PC-3 (cell line): ENCODE measurements at regions not wholly inside any gene's neighbourhood (a gene's known extent, or its start where the extent isn't known, plus 50 kb on each side); places are given as distances from the start of the nearest gene placed in this dataset.

Source experiments
- EZH2 ChIP-seq: fragments of 300-600 bp; sonication (generic); IDR thresholded peaks from one replicate; pipeline ENCODE4 v1.6.1; 2017; ENCODE audit warnings: antibody characterized with exemption, mild to moderate bottlenecking, low read length; ENCODE audit not compliant: unreplicated experiment
- EZH2phosphoT487 ChIP-seq: fragments of 300-600 bp; sonication (generic); IDR thresholded peaks from 2 replicates; pipeline ENCODE4 v1.6.1; 2018; ENCODE audit warnings: mild to moderate bottlenecking, antibody characterized with exemption, low read length, borderline replicate concordance
- TF ChIP-seq, protein P1 (sequence below): fragments of 300-600 bp; sonication (generic); conservative IDR thresholded peaks from 2 replicates; pipeline ENCODE4 v1.5.1; 2017; ENCODE audit warnings: antibody characterized with exemption, low read depth, mild to moderate bottlenecking, low read length

DNA sequence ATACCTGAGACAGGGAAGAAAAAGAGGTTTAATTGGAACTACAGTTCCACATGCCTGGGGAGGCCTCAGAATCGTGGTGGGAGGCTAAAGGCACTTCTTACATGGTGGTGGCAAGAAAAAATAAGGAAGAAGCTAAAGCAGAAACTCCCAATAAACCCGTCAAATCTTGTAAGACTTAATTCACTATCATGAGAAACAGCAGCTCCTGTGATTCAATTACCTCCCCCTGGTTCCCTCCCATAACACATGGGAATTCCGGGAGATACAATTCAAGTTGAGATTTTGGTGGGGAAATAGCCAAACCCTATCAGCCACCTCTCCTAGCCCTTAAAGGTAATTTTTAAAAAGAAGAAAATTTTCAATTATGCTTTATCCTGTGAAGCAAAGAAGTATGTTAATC lies 728.8 kb downstream of the RNF144A start:
- TF ChIP-seq, protein P1, sequence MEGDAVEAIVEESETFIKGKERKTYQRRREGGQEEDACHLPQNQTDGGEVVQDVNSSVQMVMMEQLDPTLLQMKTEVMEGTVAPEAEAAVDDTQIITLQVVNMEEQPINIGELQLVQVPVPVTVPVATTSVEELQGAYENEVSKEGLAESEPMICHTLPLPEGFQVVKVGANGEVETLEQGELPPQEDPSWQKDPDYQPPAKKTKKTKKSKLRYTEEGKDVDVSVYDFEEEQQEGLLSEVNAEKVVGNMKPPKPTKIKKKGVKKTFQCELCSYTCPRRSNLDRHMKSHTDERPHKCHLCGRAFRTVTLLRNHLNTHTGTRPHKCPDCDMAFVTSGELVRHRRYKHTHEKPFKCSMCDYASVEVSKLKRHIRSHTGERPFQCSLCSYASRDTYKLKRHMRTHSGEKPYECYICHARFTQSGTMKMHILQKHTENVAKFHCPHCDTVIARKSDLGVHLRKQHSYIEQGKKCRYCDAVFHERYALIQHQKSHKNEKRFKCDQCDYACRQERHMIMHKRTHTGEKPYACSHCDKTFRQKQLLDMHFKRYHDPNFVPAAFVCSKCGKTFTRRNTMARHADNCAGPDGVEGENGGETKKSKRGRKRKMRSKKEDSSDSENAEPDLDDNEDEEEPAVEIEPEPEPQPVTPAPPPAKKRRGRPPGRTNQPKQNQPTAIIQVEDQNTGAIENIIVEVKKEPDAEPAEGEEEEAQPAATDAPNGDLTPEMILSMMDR, result no peak
- TF ChIP-seq EZH2, result no peak
- TF ChIP-seq EZH2phosphoT487, result no peak
